SK-MEL-5 (cell line): ENCODE measurements at regions not wholly inside any gene's neighbourhood (a gene's known extent, or its start where the extent isn't known, plus 50 kb on each side); places are given as distances from the start of the nearest gene placed in this dataset.
A peak's percentile ranks its signal among the peaks of the same experiment; 100 is the strongest.

ENCODE experiments used
- DNase-seq: peaks from one replicate; pipeline ENCODE4 v3.0.0-alpha.2; 2016; ENCODE audit warnings: low read depth, low spot score
- in situ Hi-C: cut with HindIII; loops from 2 replicates; pipeline ENCODE4 v1.10.0; 2016; ENCODE audit warnings: low sequenced_read_pairs, high pct_unique_total_duplicates, low pct_unique_long_range_greater_than_20kb

- peak; percentile 0 for DNase-seq
- in situ Hi-C loops = no loop called here
These were observed 129.9 kb upstream of the FMR1 start for GRCh38 chrX:147781844-147782243.

GRCh38 chrX:147788641-147789350 lies 122.9 kb upstream of the FMR1 start:
- DNase-seq = no peak
- in situ Hi-C loops = no loop called here

- DNase-seq = no peak
- in situ Hi-C loops = no loop called here
These were observed 111.1 kb upstream of the FMR1 start for GRCh38 chrX:147800663-147801062.

GRCh38 chrX:147803948-147804347 lies 107.8 kb upstream of the FMR1 start:
- peak; percentile 58 for DNase-seq
- in situ Hi-C loops = no loop called here

- in situ Hi-C loops = no loop called here
- DNase-seq = no peak
These were observed 99.9 kb upstream of the FMR1 start for GRCh38 chrX:147811803-147812202.

- DNase-seq = no peak
- in situ Hi-C loops = no loop called here
These were observed 84.6 kb upstream of the FMR1 start for GRCh38 chrX:147827070-147827469.

GRCh38 chrX:147828719-147829118 lies 83.0 kb upstream of the FMR1 start:
- in situ Hi-C loops = no loop called here
- no peak for DNase-seq

- in situ Hi-C loops = no loop called here
- DNase-seq = no peak
These were observed 78.9 kb upstream of the FMR1 start for GRCh38 chrX:147832707-147833348.

- in situ Hi-C loops = no loop called here
These were observed 73.1 kb upstream of the FMR1 start for GRCh38 chrX:147838465-147839131.

GRCh38 chrX:147846676-147847075 lies 65.0 kb upstream of the FMR1 start:
- in situ Hi-C loops = no loop called here

More at GRCh38 chrX:147838465-147839131, 73.1 kb upstream of the FMR1 start:
- DNase-seq = peak; percentile 25

GRCh38 chrX:147847999-147848398 lies 63.7 kb upstream of the FMR1 start:
- no peak for DNase-seq
- in situ Hi-C loops = no loop called here

More at GRCh38 chrX:147846676-147847075, 65.0 kb upstream of the FMR1 start:
- no peak for DNase-seq

GRCh38 chrX:147848543-147849443 lies 62.9 kb upstream of the FMR1 start:
- DNase-seq = no peak
- in situ Hi-C loops = no loop called here

GRCh38 chrX:147850875-147851274 lies 60.8 kb upstream of the FMR1 start:
- DNase-seq = no peak

GRCh38 chrX:147853701-147854100 lies 58.0 kb upstream of the FMR1 start:
- in situ Hi-C loops = no loop called here
- peak; percentile 8 for DNase-seq

More at GRCh38 chrX:147850875-147851274, 60.8 kb upstream of the FMR1 start:
- in situ Hi-C loops = no loop called here

- in situ Hi-C loops = no loop called here
- DNase-seq = no peak
These were observed 52.1 kb upstream of the FMR1 start for GRCh38 chrX:147859666-147860065.
